Natural killer cell (primary cell): ENCODE measurements at regions not wholly inside any gene's neighbourhood (a gene's known extent, or its start where the extent isn't known, plus 50 kb on each side); places are given as distances from the start of the nearest gene placed in this dataset.

Experiments
- ATAC-seq, 3 donors: fragments of 150-1000 bp in 2 of 3; fragments of 200-7000 bp in 1 of 3; cut with Tn5 transposase; 1 replicate in 1 of 3; 2 replicates in 2 of 3; pipeline ENCODE4 v1.10.0; 2021; ENCODE audit warnings: mild to moderate bottlenecking in 2 of 3, moderate library complexity in 2 of 3
- DNase-seq, 2 donors: peaks; one replicate each; pipeline versions ENCODE4 v3.0.0 to v3.0.0-alpha.2; 2013 to 2021; ENCODE audit warnings: mixed read lengths in 1 of 2
- H3K27ac ChIP-seq: one replicate; pipeline ENCODE4 v1.5.1; 2013; ENCODE audit warnings: mild to moderate bottlenecking, low read length
- H3K27me3 ChIP-seq: one replicate; pipeline ENCODE4 v1.6.1; 2013; ENCODE audit warnings: low read length; ENCODE audit not compliant: control insufficient read depth, insufficient read depth
- H3K36me3 ChIP-seq: one replicate; pipeline ENCODE4 v1.6.1; 2013; ENCODE audit warnings: low read length; ENCODE audit not compliant: control insufficient read depth, insufficient read depth
- H3K4me1 ChIP-seq: one replicate; pipeline ENCODE4 v1.6.1; 2013; ENCODE audit warnings: low read length; ENCODE audit not compliant: control insufficient read depth, insufficient read depth
- H3K4me3 ChIP-seq: one replicate; pipeline ENCODE4 v1.5.1; 2013; ENCODE audit warnings: low read length
- H3K9me3 ChIP-seq: one replicate; pipeline ENCODE4 v1.6.1; 2013; ENCODE audit warnings: low read length; ENCODE audit not compliant: control insufficient read depth, insufficient read depth
- H3K27ac Mint-ChIP-seq, 2 donors: one replicate each; pipeline ENCODE4 v1.8.0; 2022; ENCODE audit warnings: mild to moderate bottlenecking in 2 of 2, mixed read lengths in 2 of 2, moderate library complexity in 1 of 2
- H3K27me3 Mint-ChIP-seq, 2 donors: one replicate each; pipeline ENCODE4 v1.8.0; 2022; ENCODE audit warnings: low read depth in 2 of 2, mixed read lengths in 2 of 2
- H3K36me3 Mint-ChIP-seq: one replicate; pipeline ENCODE4 v1.8.0; 2022; ENCODE audit warnings: mixed read lengths
- H3K4me1 Mint-ChIP-seq, 2 donors: one replicate each; pipeline ENCODE4 v1.8.0; 2022; ENCODE audit warnings: mixed read lengths in 2 of 2
- H3K4me3 Mint-ChIP-seq: one replicate; pipeline ENCODE4 v1.8.0; 2022; ENCODE audit warnings: mild to moderate bottlenecking, moderate library complexity, mixed read lengths
- H3K9me3 Mint-ChIP-seq, 2 donors: one replicate each; pipeline ENCODE4 v1.8.0; 2022; ENCODE audit warnings: mixed read lengths in 2 of 2
- WGBS: methylation state at CpG from one replicate; pipeline ENCODE4 v1.1.7; 2013; ENCODE audit warnings: missing lambda C conversion rate; ENCODE audit not compliant: insufficient coverage; 5-methylcytosine and 5-hydroxymethylcytosine counted together
- intact Hi-C: fragments of 100-400 bp; cut with micrococcal nuclease; formaldehyde crosslinking; loops from one replicate; pipeline ENCODE4 v1.14.2; 2022
- TF ChIP-seq, protein P1 (sequence below): fragments of 200-600 bp; IDR thresholded peaks from one replicate; pipeline ENCODE4 v1.8.0; 2022; ENCODE audit warnings: antibody characterized with exemption

- H3K27me3 ChIP-seq: no peaks in the 10 kb centered on the region
- ATAC-seq: no peak
- Mint-ChIP-seq H3K4me3 (no peak overlapping the region), H3K4me1 (no peaks in the 10 kb centered on the region), H3K9me3 (peaks cover 16% of the 10 kb centered on the region in 2 donors), H3K27ac (no peak overlapping the region), H3K36me3 (peaks cover 12% of the 10 kb centered on the region), H3K27me3 (no peaks in the 10 kb centered on the region)
- TF ChIP-seq, protein P1, sequence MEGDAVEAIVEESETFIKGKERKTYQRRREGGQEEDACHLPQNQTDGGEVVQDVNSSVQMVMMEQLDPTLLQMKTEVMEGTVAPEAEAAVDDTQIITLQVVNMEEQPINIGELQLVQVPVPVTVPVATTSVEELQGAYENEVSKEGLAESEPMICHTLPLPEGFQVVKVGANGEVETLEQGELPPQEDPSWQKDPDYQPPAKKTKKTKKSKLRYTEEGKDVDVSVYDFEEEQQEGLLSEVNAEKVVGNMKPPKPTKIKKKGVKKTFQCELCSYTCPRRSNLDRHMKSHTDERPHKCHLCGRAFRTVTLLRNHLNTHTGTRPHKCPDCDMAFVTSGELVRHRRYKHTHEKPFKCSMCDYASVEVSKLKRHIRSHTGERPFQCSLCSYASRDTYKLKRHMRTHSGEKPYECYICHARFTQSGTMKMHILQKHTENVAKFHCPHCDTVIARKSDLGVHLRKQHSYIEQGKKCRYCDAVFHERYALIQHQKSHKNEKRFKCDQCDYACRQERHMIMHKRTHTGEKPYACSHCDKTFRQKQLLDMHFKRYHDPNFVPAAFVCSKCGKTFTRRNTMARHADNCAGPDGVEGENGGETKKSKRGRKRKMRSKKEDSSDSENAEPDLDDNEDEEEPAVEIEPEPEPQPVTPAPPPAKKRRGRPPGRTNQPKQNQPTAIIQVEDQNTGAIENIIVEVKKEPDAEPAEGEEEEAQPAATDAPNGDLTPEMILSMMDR: no peak
- intact Hi-C loops: no loop called here
- no peaks in the 10 kb centered on the region for H3K4me1 ChIP-seq
- DNase-seq: no peak
- H3K4me3 ChIP-seq: no peak overlapping the region
- no peaks in the 10 kb centered on the region for H3K36me3 ChIP-seq
- peaks cover 3% of the 10 kb centered on the region for H3K9me3 ChIP-seq
- H3K27ac ChIP-seq: no peak overlapping the region
- 80% methylated on average over 7 of the region's 7 CpGs for WGBS
These were observed 349.6 kb downstream of the KCTD8 start for GRCh38 chr4:44098973-44099372.

GRCh38 chr4:44100456-44100855, 348.2 kb downstream of the KCTD8 start:
- Mint-ChIP-seq H3K27me3 (no peaks in the 10 kb centered on the region), H3K36me3 (peaks cover 16% of the 10 kb centered on the region), H3K4me3 (no peak overlapping the region), H3K27ac (no peak overlapping the region), H3K9me3 (peaks cover 19 to 24% of the 10 kb centered on the region in 2 donors), H3K4me1 (no peaks in the 10 kb centered on the region)
- TF ChIP-seq, protein P1: no peak
- H3K27ac ChIP-seq: no peak overlapping the region
- DNase-seq (no peak), ATAC-seq (no peak)
- H3K9me3 ChIP-seq: peaks cover 16% of the 10 kb centered on the region
- no peaks in the 10 kb centered on the region for H3K27me3 ChIP-seq
- H3K4me1 ChIP-seq: no peaks in the 10 kb centered on the region
- H3K4me3 ChIP-seq: no peak overlapping the region
- intact Hi-C loops: no loop called here
- no peaks in the 10 kb centered on the region for H3K36me3 ChIP-seq
- WGBS: 89% methylated on average over 6 of the region's 6 CpGs

- H3K4me3 ChIP-seq: no peak overlapping the region
- H3K9me3 ChIP-seq: peaks cover 2% of the 10 kb centered on the region
- ATAC-seq (no peak), DNase-seq (no peak)
- WGBS: 78% methylated on average over 1 of the region's 3 CpGs
- H3K27me3 Mint-ChIP-seq: no peaks in the 10 kb centered on the region
- TF ChIP-seq, protein P1: no peak
- peaks cover 5 to 11% of the 10 kb centered on the region in 2 donors for H3K9me3 Mint-ChIP-seq
- no peak overlapping the region for H3K4me3 Mint-ChIP-seq
- intact Hi-C loops: no loop called here
- no peak overlapping the region for H3K27ac ChIP-seq
- H3K27ac Mint-ChIP-seq: no peak overlapping the region
- no peaks in the 10 kb centered on the region for H3K36me3 ChIP-seq
- no peaks in the 10 kb centered on the region for H3K36me3 Mint-ChIP-seq
- no peaks in the 10 kb centered on the region for H3K4me1 Mint-ChIP-seq
- no peaks in the 10 kb centered on the region for H3K27me3 ChIP-seq
- H3K4me1 ChIP-seq: no peaks in the 10 kb centered on the region
These were observed 329.5 kb downstream of the KCTD8 start for GRCh38 chr4:44118971-44119680.

DNA sequence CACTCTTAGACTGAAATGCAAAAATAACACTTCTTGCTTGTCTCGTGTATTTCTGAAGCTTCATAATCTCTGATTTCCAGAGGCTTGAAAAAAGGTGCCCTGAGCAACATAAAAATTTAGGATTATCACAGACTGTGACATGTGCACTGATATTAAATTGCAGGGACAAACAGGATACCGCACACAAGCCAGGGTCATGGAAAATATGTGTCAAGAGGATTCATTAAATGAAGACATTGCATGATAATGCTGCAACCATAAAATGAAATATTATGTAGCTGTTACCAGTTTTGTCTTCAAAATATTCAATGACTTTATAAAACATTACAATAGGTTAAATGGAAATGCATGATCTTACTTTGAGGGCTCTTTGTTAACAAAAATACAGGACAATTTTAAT, 328.0 kb downstream of the KCTD8 start:
- Histone ChIP-seq H3K4me3 (no peak overlapping the region), H3K36me3 (no peaks in the 10 kb centered on the region), H3K4me1 (no peaks in the 10 kb centered on the region), H3K27me3 (no peaks in the 10 kb centered on the region), H3K9me3 (peaks cover 2% of the 10 kb centered on the region), H3K27ac (no peak overlapping the region)
- DNase-seq: no peak
- TF ChIP-seq, protein P1: no peak
- Mint-ChIP-seq H3K27me3 (no peaks in the 10 kb centered on the region), H3K4me3 (no peak overlapping the region), H3K36me3 (no peaks in the 10 kb centered on the region), H3K27ac (no peak overlapping the region), H3K4me1 (no peaks in the 10 kb centered on the region), H3K9me3 (peaks cover 5 to 15% of the 10 kb centered on the region in 2 donors)
- 90% methylated on average over 2 of the region's 2 CpGs for WGBS
- intact Hi-C loops: no loop called here
- ATAC-seq: no peak
